Spleen (tissue), 7 donors: ENCODE measurements at regions not wholly inside any gene's neighbourhood (a gene's known extent, or its start where the extent isn't known, plus 50 kb on each side); places are given as distances from the start of the nearest gene placed in this dataset.

Source experiments
- POLR2A ChIP-seq, 3 donors: fragments of 450-650 bp; IDR thresholded peaks; one replicate each; pipeline ENCODE4 v1.5.1; 2017; ENCODE audit warnings: antibody characterized with exemption in 3 of 3, mild to moderate bottlenecking in 1 of 3
- TF ChIP-seq, protein P1 (sequence below), 11 experiments: fragments of 200-600 bp in 7 of 11; fragments of 450-650 bp in 4 of 11; sonication (generic) in 4 of 11; IDR thresholded peaks in 8 of 11; conservative IDR thresholded peaks in 3 of 11; 1 replicate in 7 of 11; 2 replicates in 4 of 11; pipeline versions ENCODE4 v1.4.0 to v1.8.0; 2016 to 2021; ENCODE audit warnings: antibody characterized with exemption in 11 of 11, inconsistent platforms in 4 of 11, mild to moderate bottlenecking in 1 of 11
- donor health status: DM: no; HTN: no; CAD: no; lungs with moderate emphysema.
- donor health status: DM: no; HTN: no; CAD: no.
- donor health status: DM: no; HTN: no; CAD: no.

DNA sequence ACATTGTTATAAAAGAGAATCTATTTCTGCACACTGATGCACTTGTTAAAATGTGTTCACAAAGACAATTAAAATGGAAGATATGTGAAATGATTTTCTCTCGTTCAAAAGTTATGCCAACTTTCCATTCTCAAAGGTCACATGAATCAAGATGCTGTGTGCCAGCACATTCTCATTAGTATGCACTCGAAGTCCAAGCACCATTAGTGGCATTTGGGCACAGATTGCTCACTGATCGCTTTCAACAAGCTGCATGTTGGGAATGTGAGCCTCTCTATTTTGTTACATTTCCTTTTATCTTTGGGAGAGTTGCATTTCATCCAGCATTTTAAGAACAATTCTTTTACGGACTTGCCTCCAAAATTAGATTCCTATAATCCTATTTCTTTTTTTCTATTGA is 398.9 kb downstream of the FBXO15 start:
- TF ChIP-seq, protein P1, sequence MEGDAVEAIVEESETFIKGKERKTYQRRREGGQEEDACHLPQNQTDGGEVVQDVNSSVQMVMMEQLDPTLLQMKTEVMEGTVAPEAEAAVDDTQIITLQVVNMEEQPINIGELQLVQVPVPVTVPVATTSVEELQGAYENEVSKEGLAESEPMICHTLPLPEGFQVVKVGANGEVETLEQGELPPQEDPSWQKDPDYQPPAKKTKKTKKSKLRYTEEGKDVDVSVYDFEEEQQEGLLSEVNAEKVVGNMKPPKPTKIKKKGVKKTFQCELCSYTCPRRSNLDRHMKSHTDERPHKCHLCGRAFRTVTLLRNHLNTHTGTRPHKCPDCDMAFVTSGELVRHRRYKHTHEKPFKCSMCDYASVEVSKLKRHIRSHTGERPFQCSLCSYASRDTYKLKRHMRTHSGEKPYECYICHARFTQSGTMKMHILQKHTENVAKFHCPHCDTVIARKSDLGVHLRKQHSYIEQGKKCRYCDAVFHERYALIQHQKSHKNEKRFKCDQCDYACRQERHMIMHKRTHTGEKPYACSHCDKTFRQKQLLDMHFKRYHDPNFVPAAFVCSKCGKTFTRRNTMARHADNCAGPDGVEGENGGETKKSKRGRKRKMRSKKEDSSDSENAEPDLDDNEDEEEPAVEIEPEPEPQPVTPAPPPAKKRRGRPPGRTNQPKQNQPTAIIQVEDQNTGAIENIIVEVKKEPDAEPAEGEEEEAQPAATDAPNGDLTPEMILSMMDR (IDR thresholded peaks at IDR 0.05 in 8 of 11, conservative IDR thresholded peaks at IDR 0.05 in 3 of 11), result no peak
- TF ChIP-seq POLR2A (IDR thresholded peaks at IDR 0.05), result no peak
